Large intestine (tissue), 3 donors: ENCODE measurements at regions not wholly inside any gene's neighbourhood (a gene's known extent, or its start where the extent isn't known, plus 50 kb on each side); places are given as distances from the start of the nearest gene placed in this dataset.

Experiments
- DNase-seq, 2 donors: peaks; one replicate each; pipeline versions ENCODE4 v3.0.0 to v3.0.0-alpha.2; 2013
- H3K27ac ChIP-seq: one replicate; pipeline ENCODE4 v1.5.1; 2013; ENCODE audit warnings: low read length
- H3K27me3 ChIP-seq: 2 replicates; pipeline ENCODE4 v1.6.1; 2013; ENCODE audit warnings: low read length; ENCODE audit not compliant: control insufficient read depth, insufficient read depth
- H3K36me3 ChIP-seq: 2 replicates; pipeline ENCODE4 v1.6.1; 2013; ENCODE audit warnings: low read length; ENCODE audit not compliant: control insufficient read depth, insufficient read depth
- H3K4me1 ChIP-seq: one replicate; pipeline ENCODE4 v1.6.1; 2013; ENCODE audit warnings: low read length; ENCODE audit not compliant: control insufficient read depth, insufficient read depth
- H3K4me3 ChIP-seq: one replicate; pipeline ENCODE4 v1.5.1; 2013; ENCODE audit warnings: low read length
- H3K9me3 ChIP-seq: one replicate; pipeline ENCODE4 v1.6.1; 2013; ENCODE audit warnings: mild to moderate bottlenecking, low read depth, low read length, moderate library complexity; ENCODE audit not compliant: control insufficient read depth
- WGBS: methylation state at CpG from one replicate; pipeline ENCODE4 v1.1.5; 2013; ENCODE audit warnings: low lambda C conversion rate; ENCODE audit not compliant: insufficient coverage; 5-methylcytosine and 5-hydroxymethylcytosine counted together

DNA sequence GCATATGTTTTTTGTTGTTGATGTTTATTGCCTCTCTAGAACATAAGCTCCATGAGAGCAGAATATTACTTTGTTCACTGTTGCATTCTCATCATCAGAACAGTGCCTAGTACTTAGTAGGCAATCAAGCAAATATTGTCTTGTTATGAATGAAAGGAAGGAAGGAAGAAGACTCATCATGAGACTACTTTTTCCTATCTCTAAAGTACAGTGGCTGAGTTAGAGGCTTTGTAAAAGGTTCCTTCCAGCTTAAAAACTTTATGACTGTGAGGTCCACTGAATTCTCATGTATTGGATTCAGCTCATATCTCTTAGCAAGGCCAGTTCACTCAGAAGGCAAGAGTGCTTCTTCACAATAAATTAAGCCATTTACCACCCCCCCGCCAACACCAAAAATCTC lies 171.8 kb upstream of the NR3C1 start:
- Histone ChIP-seq H3K4me3 (no peak overlapping the region), H3K36me3 (no peaks in the 10 kb centered on the region), H3K4me1 (peaks cover 7% of the 10 kb centered on the region), H3K27ac (no peak overlapping the region), H3K9me3 (no peaks in the 10 kb centered on the region), H3K27me3 (no peaks in the 10 kb centered on the region)
- no CpG with 5 or more reads among the region's 1 CpG for WGBS
- DNase-seq: no peak

GRCh38 chr5:143574236-143574635 lies 170.8 kb upstream of the NR3C1 start:
- H3K27ac ChIP-seq: no peak overlapping the region
- H3K9me3 ChIP-seq: no peaks in the 10 kb centered on the region
- no peak overlapping the region for H3K4me3 ChIP-seq
- no CpG with 5 or more reads among the region's 1 CpG for WGBS
- no peak for DNase-seq
- H3K27me3 ChIP-seq: no peaks in the 10 kb centered on the region
- no peaks in the 10 kb centered on the region for H3K36me3 ChIP-seq
- H3K4me1 ChIP-seq: peaks cover 16% of the 10 kb centered on the region

- no peak overlapping the region for H3K27ac ChIP-seq
- no peaks in the 10 kb centered on the region for H3K27me3 ChIP-seq
- no peaks in the 10 kb centered on the region for H3K36me3 ChIP-seq
- DNase-seq: no peak
- H3K9me3 ChIP-seq: no peaks in the 10 kb centered on the region
- no CpG with 5 or more reads among the region's 3 CpGs for WGBS
- H3K4me3 ChIP-seq: no peak overlapping the region
- peaks cover 22% of the 10 kb centered on the region for H3K4me1 ChIP-seq
These were observed 170.2 kb upstream of the NR3C1 start for GRCh38 chr5:143573568-143574170.

DNA sequence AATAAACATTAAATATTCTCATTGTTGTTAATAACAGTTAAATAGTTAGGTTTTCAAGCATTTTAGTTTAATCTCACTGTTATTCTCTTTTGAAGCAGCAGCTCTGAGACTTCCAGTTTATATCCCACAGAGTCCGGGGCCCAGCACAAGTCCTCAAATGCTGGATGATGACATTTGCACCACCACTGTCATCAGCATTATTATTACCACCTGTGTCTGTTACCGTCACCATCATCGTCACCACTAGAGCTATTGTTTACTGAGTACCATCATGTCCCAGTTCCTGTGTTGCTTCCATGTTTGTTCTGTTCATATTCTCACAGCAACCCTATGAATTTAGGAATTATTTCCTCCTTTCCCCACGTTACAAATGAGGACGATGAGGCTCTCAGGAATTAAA lies 169.2 kb upstream of the NR3C1 start:
- Histone ChIP-seq H3K27ac (no peak overlapping the region), H3K9me3 (no peaks in the 10 kb centered on the region), H3K4me1 (peaks cover 28% of the 10 kb centered on the region), H3K27me3 (no peaks in the 10 kb centered on the region), H3K4me3 (no peak overlapping the region), H3K36me3 (no peaks in the 10 kb centered on the region)
- DNase-seq: no peak
- no CpG with 5 or more reads among the region's 5 CpGs for WGBS

DNA sequence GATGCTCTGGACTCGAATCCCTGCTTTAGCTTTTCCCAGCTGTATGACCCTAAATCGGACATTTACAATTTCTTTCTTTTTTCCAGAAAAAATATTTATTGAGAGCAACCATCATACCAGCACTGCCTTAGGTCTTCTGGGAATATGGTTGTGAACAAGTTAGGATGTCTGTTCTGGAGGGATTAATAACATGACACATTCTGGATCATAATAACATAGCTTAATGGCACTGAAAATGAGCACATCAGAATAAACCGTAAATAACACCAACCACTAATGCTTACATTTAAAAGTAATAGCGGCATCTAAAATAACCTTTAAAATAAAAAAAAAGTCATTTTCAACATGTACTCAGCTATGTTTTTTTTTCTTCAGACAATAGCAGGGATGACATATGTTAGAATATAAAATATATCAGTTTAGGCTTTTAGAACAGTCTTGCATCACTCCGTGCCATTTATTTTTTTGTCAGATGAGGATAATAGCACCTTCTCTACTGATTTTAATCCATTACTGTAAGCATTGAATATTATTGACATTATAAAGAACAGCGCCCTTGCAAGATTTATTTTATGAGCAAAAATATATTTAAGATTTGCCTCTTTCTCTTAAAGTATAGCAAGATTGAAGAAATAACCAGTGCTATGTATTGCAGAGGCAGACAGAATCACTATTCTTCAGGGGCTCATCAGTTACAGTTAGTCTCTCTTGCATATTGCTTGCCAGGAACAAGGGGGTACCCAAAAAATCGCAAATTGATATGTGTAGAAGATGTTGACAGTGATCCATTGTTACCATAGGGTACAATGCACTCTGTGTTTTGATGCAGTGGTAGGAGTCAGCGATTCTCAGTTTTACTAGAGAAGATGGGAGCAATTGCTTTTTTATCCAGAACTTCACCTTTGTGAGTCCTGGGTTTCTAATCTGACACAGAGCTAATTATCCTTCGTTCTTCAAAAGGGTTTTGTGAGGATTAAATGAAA lies 168.4 kb upstream of the NR3C1 start:
- Histone ChIP-seq H3K27me3 (no peaks in the 10 kb centered on the region), H3K9me3 (no peaks in the 10 kb centered on the region), H3K36me3 (no peaks in the 10 kb centered on the region), H3K4me1 (peaks cover 28% of the 10 kb centered on the region), H3K4me3 (no peak overlapping the region), H3K27ac (no peak overlapping the region)
- 90% methylated on average over 2 of the region's 9 CpGs for WGBS
- DNase-seq: no peak

- no peaks in the 10 kb centered on the region for H3K9me3 ChIP-seq
- peaks cover 28% of the 10 kb centered on the region for H3K4me1 ChIP-seq
- no peaks in the 10 kb centered on the region for H3K27me3 ChIP-seq
- DNase-seq: no peak
- H3K36me3 ChIP-seq: no peaks in the 10 kb centered on the region
- no peak overlapping the region for H3K4me3 ChIP-seq
- WGBS: 100% methylated on average over 2 of the region's 4 CpGs
- peak overlapping the region; percentile 59 for H3K27ac ChIP-seq
These were observed 167.5 kb upstream of the NR3C1 start for GRCh38 chr5:143570989-143571388.

DNA sequence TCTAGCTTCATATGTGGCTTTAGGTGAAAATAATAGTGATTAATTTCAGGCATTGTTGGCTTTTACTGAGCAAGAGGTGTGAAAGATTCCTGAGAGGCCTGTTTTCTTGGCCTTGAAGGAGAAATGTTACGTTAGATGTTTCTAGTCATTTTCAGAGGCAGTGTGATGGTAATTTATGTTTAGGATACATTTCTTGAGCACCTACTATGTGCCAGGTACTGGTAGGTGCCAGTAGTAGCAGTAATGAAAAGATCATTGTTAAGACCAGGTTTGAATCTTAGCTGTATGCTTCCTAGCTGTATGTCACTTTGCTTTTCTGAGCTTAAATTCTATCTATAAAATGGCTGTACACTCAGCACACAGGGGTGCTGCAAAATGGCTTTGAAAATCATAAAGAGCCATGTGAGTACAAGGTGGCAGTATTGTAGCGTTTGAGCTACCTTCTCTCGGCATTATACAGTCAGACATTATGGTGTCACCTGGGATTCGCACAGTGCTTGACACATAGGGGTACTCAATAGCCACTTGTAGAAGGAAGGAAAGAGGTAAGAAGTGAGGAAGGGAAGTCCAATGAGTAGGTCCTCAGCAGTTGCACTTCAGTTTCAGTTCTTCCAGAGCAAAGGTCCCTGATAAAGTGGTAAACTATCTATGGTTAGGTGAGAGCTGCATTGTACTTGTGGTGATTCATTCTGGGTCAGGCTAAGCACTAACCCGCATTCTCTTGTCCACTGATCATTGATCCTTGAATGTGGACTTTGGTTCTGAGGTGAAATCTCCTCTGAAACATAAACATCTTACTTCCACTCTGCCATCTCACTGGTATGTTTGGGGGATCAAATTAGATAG lies 166.5 kb upstream of the NR3C1 start:
- H3K36me3 ChIP-seq: no peaks in the 10 kb centered on the region
- H3K4me3 ChIP-seq: no peak overlapping the region
- DNase-seq: peak; percentile 77 to 90
- no peaks in the 10 kb centered on the region for H3K9me3 ChIP-seq
- peak overlapping the region; percentile 92 for H3K27ac ChIP-seq
- no CpG with 5 or more reads among the region's 5 CpGs for WGBS
- H3K4me1 ChIP-seq: peaks cover 28% of the 10 kb centered on the region
- no peaks in the 10 kb centered on the region for H3K27me3 ChIP-seq

- H3K27me3 ChIP-seq: no peaks in the 10 kb centered on the region
- DNase-seq: peak; percentile 53 to 81
- no peaks in the 10 kb centered on the region for H3K9me3 ChIP-seq
- peaks cover 28% of the 10 kb centered on the region for H3K4me1 ChIP-seq
- 14% methylated on average over 1 of the region's 4 CpGs for WGBS
- H3K27ac ChIP-seq: peak overlapping the region; percentile 92
- H3K36me3 ChIP-seq: no peaks in the 10 kb centered on the region
- no peak overlapping the region for H3K4me3 ChIP-seq
These were observed 165.8 kb upstream of the NR3C1 start for GRCh38 chr5:143569213-143569701.

GRCh38 chr5:143567583-143568504 lies 164.4 kb upstream of the NR3C1 start:
- no peaks in the 10 kb centered on the region for H3K9me3 ChIP-seq
- no peaks in the 10 kb centered on the region for H3K36me3 ChIP-seq
- H3K4me1 ChIP-seq: peaks cover 28% of the 10 kb centered on the region
- WGBS: 60% methylated on average over 1 of the region's 6 CpGs
- H3K27me3 ChIP-seq: no peaks in the 10 kb centered on the region
- H3K27ac ChIP-seq: no peak overlapping the region
- peak; percentile 48 to 77 for DNase-seq
- no peak overlapping the region for H3K4me3 ChIP-seq
